Endothelial cell (in vitro differentiated cells): ENCODE measurements at regions not wholly inside any gene's neighbourhood (a gene's known extent, or its start where the extent isn't known, plus 50 kb on each side); places are given as distances from the start of the nearest gene placed in this dataset.

Source experiments
- DNase-seq: peaks from one replicate; pipeline ENCODE4 v3.0.0; 2021; ENCODE audit warnings: low spot score
- H3K27ac Mint-ChIP-seq: one replicate; pipeline ENCODE4 v1.8.0; 2021; ENCODE audit warnings: mixed read lengths, inconsistent platforms; ENCODE audit not compliant: unreplicated experiment
- H3K27me3 Mint-ChIP-seq: one replicate; pipeline ENCODE4 v1.8.0; 2021; ENCODE audit warnings: mild to moderate bottlenecking, moderate library complexity, mixed read lengths, inconsistent platforms; ENCODE audit not compliant: unreplicated experiment
- H3K36me3 Mint-ChIP-seq: one replicate; pipeline ENCODE4 v1.8.0; 2021; ENCODE audit warnings: mild to moderate bottlenecking, low read depth, mixed read lengths, inconsistent platforms; ENCODE audit not compliant: unreplicated experiment
- H3K4me1 Mint-ChIP-seq: one replicate; pipeline ENCODE4 v1.8.0; 2021; ENCODE audit warnings: mild to moderate bottlenecking, mixed read lengths, inconsistent platforms; ENCODE audit not compliant: unreplicated experiment
- H3K4me3 Mint-ChIP-seq: one replicate; pipeline ENCODE4 v1.8.0; 2021; ENCODE audit warnings: mild to moderate bottlenecking, mixed read lengths, inconsistent platforms; ENCODE audit not compliant: unreplicated experiment
- H3K9me3 Mint-ChIP-seq: one replicate; pipeline ENCODE4 v1.8.0; 2021; ENCODE audit warnings: mixed read lengths, inconsistent platforms; ENCODE audit not compliant: unreplicated experiment
- TF ChIP-seq, protein P1 (sequence below): fragments of 200-600 bp; sonication (generic); IDR thresholded peaks from one replicate; pipeline ENCODE4 v1.5.0; 2021; ENCODE audit warnings: antibody characterized with exemption; ENCODE audit not compliant: unreplicated experiment

- peaks cover 3% of the 10 kb centered on the region for H3K4me1 Mint-ChIP-seq
- no peak overlapping the region for H3K27ac Mint-ChIP-seq
- TF ChIP-seq, protein P1, sequence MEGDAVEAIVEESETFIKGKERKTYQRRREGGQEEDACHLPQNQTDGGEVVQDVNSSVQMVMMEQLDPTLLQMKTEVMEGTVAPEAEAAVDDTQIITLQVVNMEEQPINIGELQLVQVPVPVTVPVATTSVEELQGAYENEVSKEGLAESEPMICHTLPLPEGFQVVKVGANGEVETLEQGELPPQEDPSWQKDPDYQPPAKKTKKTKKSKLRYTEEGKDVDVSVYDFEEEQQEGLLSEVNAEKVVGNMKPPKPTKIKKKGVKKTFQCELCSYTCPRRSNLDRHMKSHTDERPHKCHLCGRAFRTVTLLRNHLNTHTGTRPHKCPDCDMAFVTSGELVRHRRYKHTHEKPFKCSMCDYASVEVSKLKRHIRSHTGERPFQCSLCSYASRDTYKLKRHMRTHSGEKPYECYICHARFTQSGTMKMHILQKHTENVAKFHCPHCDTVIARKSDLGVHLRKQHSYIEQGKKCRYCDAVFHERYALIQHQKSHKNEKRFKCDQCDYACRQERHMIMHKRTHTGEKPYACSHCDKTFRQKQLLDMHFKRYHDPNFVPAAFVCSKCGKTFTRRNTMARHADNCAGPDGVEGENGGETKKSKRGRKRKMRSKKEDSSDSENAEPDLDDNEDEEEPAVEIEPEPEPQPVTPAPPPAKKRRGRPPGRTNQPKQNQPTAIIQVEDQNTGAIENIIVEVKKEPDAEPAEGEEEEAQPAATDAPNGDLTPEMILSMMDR, result no peak
- no peaks in the 10 kb centered on the region for H3K36me3 Mint-ChIP-seq
- H3K27me3 Mint-ChIP-seq, result peaks cover 3% of the 10 kb centered on the region
- H3K4me3 Mint-ChIP-seq, result no peak overlapping the region
- no peaks in the 10 kb centered on the region for H3K9me3 Mint-ChIP-seq
- DNase-seq, result no peak
These were observed 165.0 kb upstream of the CCDC68 start for GRCh38 chr18:55124078-55124763.

GRCh38 chr18:55123361-55123760, 164.1 kb upstream of the CCDC68 start:
- H3K4me3 Mint-ChIP-seq, result no peak overlapping the region
- H3K27ac Mint-ChIP-seq, result no peak overlapping the region

DNA sequence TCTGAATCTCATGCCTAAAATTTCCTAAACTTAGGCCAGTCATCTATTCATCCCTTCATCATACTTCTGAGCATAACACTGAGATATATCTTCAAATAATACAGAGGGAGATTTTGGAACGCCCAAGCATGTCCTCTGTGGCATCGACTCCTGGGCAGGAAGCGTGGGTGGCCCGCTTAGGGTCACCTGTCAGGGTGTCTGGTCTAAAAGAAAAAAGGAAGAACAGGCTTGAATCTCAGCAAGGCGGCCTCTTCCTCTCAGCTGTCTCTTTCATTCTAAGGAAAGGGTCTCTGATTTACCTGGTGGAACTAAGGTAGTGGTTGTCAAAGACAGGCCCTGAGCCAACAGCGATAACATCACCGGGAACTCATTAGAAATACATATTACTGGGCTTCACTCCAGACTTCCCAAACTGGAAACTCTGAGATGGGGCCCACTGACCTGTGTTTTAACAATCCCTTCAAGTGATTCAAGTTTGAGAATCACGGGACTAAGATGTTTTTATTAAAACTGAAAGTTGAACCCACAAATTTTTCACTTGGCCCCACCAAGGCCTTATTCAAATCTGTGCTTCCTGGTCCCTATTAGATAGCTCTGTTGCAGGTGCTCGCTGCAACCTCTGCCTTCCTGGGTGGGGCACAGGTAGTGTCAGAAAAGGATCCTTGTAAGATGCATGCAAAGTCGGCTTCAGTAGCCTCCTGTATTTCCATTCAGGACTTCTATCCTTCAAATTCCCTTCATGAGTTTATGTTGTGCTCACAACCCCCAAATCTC, 162.3 kb upstream of the CCDC68 start:
- no peak for DNase-seq
- TF ChIP-seq, protein P1, result no peak
- no peaks in the 10 kb centered on the region for H3K9me3 Mint-ChIP-seq
- H3K27me3 Mint-ChIP-seq, result peaks cover 5% of the 10 kb centered on the region
- H3K27ac Mint-ChIP-seq, result no peak overlapping the region
- no peak overlapping the region for H3K4me3 Mint-ChIP-seq
- peaks cover 10% of the 10 kb centered on the region for H3K4me1 Mint-ChIP-seq
- no peaks in the 10 kb centered on the region for H3K36me3 Mint-ChIP-seq

More at GRCh38 chr18:55123361-55123760, 164.1 kb upstream of the CCDC68 start:
- Mint-ChIP-seq H3K4me1 (peaks cover 10% of the 10 kb centered on the region), H3K9me3 (no peaks in the 10 kb centered on the region), H3K27me3 (peaks cover 3% of the 10 kb centered on the region), H3K36me3 (no peaks in the 10 kb centered on the region)
- no peak for DNase-seq
- TF ChIP-seq, protein P1, result no peak

- TF ChIP-seq, protein P1, result no peak
- peaks cover 5% of the 10 kb centered on the region for H3K27me3 Mint-ChIP-seq
- no peak for DNase-seq
- H3K9me3 Mint-ChIP-seq, result no peaks in the 10 kb centered on the region
- no peaks in the 10 kb centered on the region for H3K36me3 Mint-ChIP-seq
- no peak overlapping the region for H3K27ac Mint-ChIP-seq
- peaks cover 10% of the 10 kb centered on the region for H3K4me1 Mint-ChIP-seq
- H3K4me3 Mint-ChIP-seq, result no peak overlapping the region
These were observed 161.6 kb upstream of the CCDC68 start for GRCh38 chr18:55120896-55121295.

GRCh38 chr18:55119434-55119833, 160.2 kb upstream of the CCDC68 start:
- peak overlapping the region; percentile 49 for H3K4me3 Mint-ChIP-seq
- peak; percentile 34 for DNase-seq

More at GRCh38 chr18:55119434-55119833, 160.2 kb upstream of the CCDC68 start:
- Mint-ChIP-seq H3K27me3 (peaks cover 5% of the 10 kb centered on the region), H3K36me3 (no peaks in the 10 kb centered on the region), H3K9me3 (no peaks in the 10 kb centered on the region), H3K4me1 (peaks cover 10% of the 10 kb centered on the region), H3K27ac (peak overlapping the region; percentile 54)
- TF ChIP-seq, protein P1, result no peak
